Fibroblast of lung (primary cell): ENCODE measurements at regions not wholly inside any gene's neighbourhood (a gene's known extent, or its start where the extent isn't known, plus 50 kb on each side); places are given as distances from the start of the nearest gene placed in this dataset.

ENCODE experiments used
- CTCF ChIP-seq, 2 donors: IDR thresholded peaks in 1 of 2; conservative IDR thresholded peaks in 1 of 2; 1 replicate in 1 of 2; 2 replicates in 1 of 2; pipeline ENCODE4 v1.5.1; 2011 to 2012; ENCODE audit warnings: low read length in 2 of 2, control low read depth in 1 of 2, inconsistent platforms in 1 of 2, low read depth in 1 of 2, mild to moderate bottlenecking in 1 of 2
- EZH2 ChIP-seq: IDR thresholded peaks from 2 replicates; pipeline ENCODE4 v1.5.1; 2012; ENCODE audit warnings: low read length, control low read depth, mild to moderate bottlenecking; ENCODE audit errors: missing control alignments

- TF ChIP-seq CTCF (conservative IDR thresholded peaks at IDR 0.05 in 1 of 2, IDR thresholded peaks at IDR 0.05 in 1 of 2; ENCODE audit: low read depth in 1 of 2, low read length in 2 of 2): no peak
- TF ChIP-seq EZH2: no peak
Measured at GRCh38 chr11:37298173-37298572, 700.1 kb upstream of the RAG2 start.
